ENCODE measurements at regions not wholly inside any gene's neighbourhood (a gene's known extent, or its start where the extent isn't known, plus 50 kb on each side); places are given as distances from the start of the nearest gene placed in this dataset.

GRCh38 chr17:17424552-17424951 lies 52.2 kb upstream of the MED9 start:
- TF ChIP-seq, protein P1, sequence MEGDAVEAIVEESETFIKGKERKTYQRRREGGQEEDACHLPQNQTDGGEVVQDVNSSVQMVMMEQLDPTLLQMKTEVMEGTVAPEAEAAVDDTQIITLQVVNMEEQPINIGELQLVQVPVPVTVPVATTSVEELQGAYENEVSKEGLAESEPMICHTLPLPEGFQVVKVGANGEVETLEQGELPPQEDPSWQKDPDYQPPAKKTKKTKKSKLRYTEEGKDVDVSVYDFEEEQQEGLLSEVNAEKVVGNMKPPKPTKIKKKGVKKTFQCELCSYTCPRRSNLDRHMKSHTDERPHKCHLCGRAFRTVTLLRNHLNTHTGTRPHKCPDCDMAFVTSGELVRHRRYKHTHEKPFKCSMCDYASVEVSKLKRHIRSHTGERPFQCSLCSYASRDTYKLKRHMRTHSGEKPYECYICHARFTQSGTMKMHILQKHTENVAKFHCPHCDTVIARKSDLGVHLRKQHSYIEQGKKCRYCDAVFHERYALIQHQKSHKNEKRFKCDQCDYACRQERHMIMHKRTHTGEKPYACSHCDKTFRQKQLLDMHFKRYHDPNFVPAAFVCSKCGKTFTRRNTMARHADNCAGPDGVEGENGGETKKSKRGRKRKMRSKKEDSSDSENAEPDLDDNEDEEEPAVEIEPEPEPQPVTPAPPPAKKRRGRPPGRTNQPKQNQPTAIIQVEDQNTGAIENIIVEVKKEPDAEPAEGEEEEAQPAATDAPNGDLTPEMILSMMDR (conservative IDR thresholded peaks at IDR 0.05; ENCODE audit: low read depth, low read length) = no peak
- no peak for TF ChIP-seq EZH2 (IDR thresholded peaks at IDR 0.05; ENCODE audit: low read length, unreplicated experiment)
